PC-3 (cell line): ENCODE measurements at regions not wholly inside any gene's neighbourhood (a gene's known extent, or its start where the extent isn't known, plus 50 kb on each side); places are given as distances from the start of the nearest gene placed in this dataset.

Source experiments
- CTCF ChIP-seq: fragments of 300-600 bp; sonication (generic); conservative IDR thresholded peaks from 2 replicates; pipeline ENCODE4 v1.5.1; 2017; ENCODE audit warnings: antibody characterized with exemption, low read depth, mild to moderate bottlenecking, low read length
- EZH2phosphoT487 ChIP-seq: fragments of 300-600 bp; sonication (generic); IDR thresholded peaks from 2 replicates; pipeline ENCODE4 v1.6.1; 2018; ENCODE audit warnings: mild to moderate bottlenecking, antibody characterized with exemption, low read length, borderline replicate concordance

- TF ChIP-seq CTCF (no peak), EZH2phosphoT487 (no peak)
These were observed 102.6 kb downstream of the PLG start for GRCh38 chr6:160804639-160805038.
